COLO668 (cell line): ENCODE measurements at regions not wholly inside any gene's neighbourhood (a gene's known extent, or its start where the extent isn't known, plus 50 kb on each side); places are given as distances from the start of the nearest gene placed in this dataset.
"Not testable (repeated sequence)": the region's sequence is repeated elsewhere in the genome, so short reads cannot be mapped to it uniquely, and the experiment has no call there.

Experiments used
- DNase-seq: peaks from one replicate; lab custom pipeline; 2025; ENCODE audit not compliant: unreplicated experiment; lab: John Stamatoyannopoulos, UW

GRCh38 chr3:56927855-56928254 lies 126.1 kb upstream of the ARHGEF3 start:
- DNase-seq: no peak

- no peak for DNase-seq
These were observed 125.2 kb upstream of the ARHGEF3 start for GRCh38 chr3:56926947-56927282.

- no peak for DNase-seq
These were observed 124.6 kb upstream of the ARHGEF3 start for GRCh38 chr3:56926243-56926946.

GRCh38 chr3:56924700-56925099 lies 123.0 kb upstream of the ARHGEF3 start:
- DNase-seq: not testable (repeated sequence)

GRCh38 chr3:56923526-56924224 lies 121.9 kb upstream of the ARHGEF3 start:
- DNase-seq: peak; percentile 36

- DNase-seq: no peak
These were observed 120.1 kb upstream of the ARHGEF3 start for GRCh38 chr3:56921573-56922453.

- no peak for DNase-seq
These were observed 118.0 kb upstream of the ARHGEF3 start for GRCh38 chr3:56919797-56920195.

GRCh38 chr3:56919137-56919796 lies 117.5 kb upstream of the ARHGEF3 start:
- DNase-seq: peak; percentile 17

GRCh38 chr3:56918111-56918568 lies 116.4 kb upstream of the ARHGEF3 start:
- DNase-seq: no peak

GRCh38 chr3:56917361-56918110 lies 115.8 kb upstream of the ARHGEF3 start:
- peak; percentile 52 for DNase-seq

- no peak for DNase-seq
These were observed 115.1 kb upstream of the ARHGEF3 start for GRCh38 chr3:56916716-56917360.

- no peak for DNase-seq
These were observed 114.3 kb upstream of the ARHGEF3 start for GRCh38 chr3:56915966-56916586.

- DNase-seq: peak; percentile 17
These were observed 112.9 kb upstream of the ARHGEF3 start for GRCh38 chr3:56914646-56915045.

GRCh38 chr3:56911363-56911762 lies 109.6 kb upstream of the ARHGEF3 start:
- DNase-seq: no peak

- no peak for DNase-seq
These were observed 107.6 kb upstream of the ARHGEF3 start for GRCh38 chr3:56909349-56909748.

GRCh38 chr3:56908004-56908403 lies 106.3 kb upstream of the ARHGEF3 start:
- DNase-seq: no peak

- DNase-seq: no peak
These were observed 102.9 kb upstream of the ARHGEF3 start for GRCh38 chr3:56904552-56905215.

GRCh38 chr3:56903231-56903782 lies 101.6 kb upstream of the ARHGEF3 start:
- no peak for DNase-seq
